IMR-90 (cell line): ENCODE measurements at regions not wholly inside any gene's neighbourhood (a gene's known extent, or its start where the extent isn't known, plus 50 kb on each side); places are given as distances from the start of the nearest gene placed in this dataset.

Experiments
- ATAC-seq: fragments of 200-7000 bp; cut with Tn5 transposase; 2 replicates; pipeline ENCODE4 v1.9.1; 2020; ENCODE audit warnings: low read depth, mild to moderate bottlenecking, moderate library complexity
- BruUV-seq: library from RNA; stranded (reverse); fragments of 400-500 nt; replicated peaks from 2 replicates; lab custom pipeline; 2021; lab: Mats Ljungman, UMichigan
- CTCF ChIA-PET: fragments of 300-600 bp; formaldehyde crosslinking; extraction: SDS; loops from one replicate; lab custom pipeline; 2021; ENCODE audit warnings: antibody characterized with exemption; lab: Yijun Ruan, JAX
- POLR2A ChIA-PET: fragments of 300-600 bp; sonication (Branson Sonifier 250); formaldehyde crosslinking; loops from one replicate; lab custom pipeline; 2022; ENCODE audit warnings: antibody characterized with exemption; ENCODE audit not compliant: unreplicated experiment; lab: Charles Lee
- DNase-seq: peaks from one replicate; pipeline ENCODE4 v3.0.0; 2013
- H2AFZ ChIP-seq: replicated peaks from 2 replicates; pipeline ENCODE3; 2013; ENCODE audit warnings: low read length, mild to moderate bottlenecking; ENCODE audit not compliant: poor library complexity
- H2AK5ac ChIP-seq: 2 replicates; pipeline ENCODE4 v1.6.1; 2013; ENCODE audit warnings: low read depth, low read length, inconsistent platforms
- H2AK9ac ChIP-seq: replicated peaks from 2 replicates; pipeline ENCODE3; 2013; ENCODE audit warnings: mild to moderate bottlenecking, low read depth, low read length, moderate library complexity; ENCODE audit not compliant: poor library complexity
- H2BK120ac ChIP-seq: 2 replicates; pipeline ENCODE4 v1.6.1; 2013; ENCODE audit warnings: low read depth, low read length, inconsistent platforms
- H2BK15ac ChIP-seq: 3 replicates; pipeline ENCODE4 v1.6.1; 2013; ENCODE audit warnings: low read depth, low read length, inconsistent platforms
- H2BK20ac ChIP-seq: 2 replicates; pipeline ENCODE4 v1.6.1; 2013; ENCODE audit warnings: low read depth, mild to moderate bottlenecking, inconsistent platforms, low read length, moderate library complexity
- H2BK5ac ChIP-seq: 2 replicates; pipeline ENCODE4 v1.6.1; 2013; ENCODE audit warnings: mild to moderate bottlenecking, low read depth, low read length, inconsistent platforms; ENCODE audit not compliant: poor library complexity, severe bottlenecking
- H3K14ac ChIP-seq: replicated peaks from 2 replicates; pipeline ENCODE4 v1.6.1; 2013; ENCODE audit warnings: low read depth, low read length, inconsistent platforms
- H3K18ac ChIP-seq: 2 replicates; pipeline ENCODE4 v1.6.1; 2013; ENCODE audit warnings: low read depth, low read length, control low read depth
- H3K23ac ChIP-seq: 2 replicates; pipeline ENCODE4 v1.6.1; 2013; ENCODE audit warnings: low read depth, low read length, inconsistent platforms
- H3K27ac ChIP-seq: 2 replicates; pipeline ENCODE4 v1.5.1; 2013; ENCODE audit warnings: mild to moderate bottlenecking, control low read depth, low read length; ENCODE audit not compliant: insufficient read depth
- H3K27me3 ChIP-seq: 2 replicates; pipeline ENCODE4 v1.6.1; 2013; ENCODE audit warnings: low read length; ENCODE audit not compliant: control insufficient read depth, insufficient read depth
- H3K36me3 ChIP-seq: 2 replicates; pipeline ENCODE4 v1.6.1; 2013; ENCODE audit warnings: low read length, mixed read lengths; ENCODE audit not compliant: control insufficient read depth, insufficient read depth
- H3K4ac ChIP-seq: 2 replicates; pipeline ENCODE4 v1.6.1; 2013; ENCODE audit warnings: low read depth, low read length, inconsistent platforms
- H3K4me1 ChIP-seq: 2 replicates; pipeline ENCODE4 v1.6.1; 2013; ENCODE audit warnings: low read length, mixed read lengths; ENCODE audit not compliant: control insufficient read depth, insufficient read depth
- H3K4me2 ChIP-seq: 2 replicates; pipeline ENCODE4 v1.6.1; 2013; ENCODE audit warnings: low read depth, mild to moderate bottlenecking, control low read depth, low read length, moderate library complexity
- H3K4me3 ChIP-seq: 2 replicates; pipeline ENCODE4 v1.5.1; 2013; ENCODE audit warnings: low read depth, mild to moderate bottlenecking, control low read depth, low read length, moderate library complexity; ENCODE audit not compliant: insufficient read depth
- H3K56ac ChIP-seq: 2 replicates; pipeline ENCODE4 v1.6.1; 2013; ENCODE audit warnings: low read length, inconsistent platforms; ENCODE audit not compliant: insufficient read depth; ENCODE audit errors: extremely low read depth
- H3K79me1 ChIP-seq, 2 experiments: 2 replicates each; pipeline ENCODE4 v1.6.1; 2013; ENCODE audit warnings: low read length in 2 of 2, inconsistent platforms in 1 of 2, low read depth in 1 of 2
- H3K9ac ChIP-seq: 2 replicates; pipeline ENCODE4 v1.6.1; 2013; ENCODE audit warnings: low read depth, low read length, control low read depth
- H3K9me1 ChIP-seq: 2 replicates; pipeline ENCODE4 v1.6.1; 2013; ENCODE audit warnings: low read length, inconsistent platforms; ENCODE audit not compliant: insufficient read depth
- H3K9me3 ChIP-seq: 2 replicates; pipeline ENCODE4 v1.6.1; 2013; ENCODE audit warnings: low read length; ENCODE audit not compliant: control insufficient read depth, insufficient read depth
- H4K20me1 ChIP-seq: 2 replicates; pipeline ENCODE4 v1.6.1; 2013; ENCODE audit warnings: low read length, inconsistent platforms; ENCODE audit not compliant: insufficient read depth
- H4K5ac ChIP-seq: 2 replicates; pipeline ENCODE4 v1.6.1; 2013; ENCODE audit warnings: mild to moderate bottlenecking, low read depth, low read length, control low read depth
- H4K8ac ChIP-seq, 2 experiments: 2 replicates each; pipeline ENCODE4 v1.6.1; 2013; ENCODE audit warnings: low read depth in 2 of 2, low read length in 2 of 2, control low read depth in 1 of 2, inconsistent platforms in 1 of 2
- H4K91ac ChIP-seq: 2 replicates; pipeline ENCODE4 v1.6.1; 2013; ENCODE audit warnings: low read depth, low read length, inconsistent platforms; ENCODE audit not compliant: insufficient read depth
- CEBPB ChIP-seq: IDR thresholded peaks from 2 replicates; pipeline ENCODE4 v1.6.1; 2012; ENCODE audit warnings: low read depth, low read length, improper control_type of control experiment
- FOS ChIP-seq: fragments of 150-350 bp; IDR thresholded peaks from 2 replicates; pipeline ENCODE4 v1.6.1; 2016; ENCODE audit warnings: low read depth, low read length
- MAFK ChIP-seq: IDR thresholded peaks from 2 replicates; pipeline ENCODE4 v1.6.1; 2012; ENCODE audit warnings: low read depth, low read length, improper control_type of control experiment
- MXI1 ChIP-seq: IDR thresholded peaks from 2 replicates; pipeline ENCODE4 v1.6.1; 2012; ENCODE audit warnings: low read depth, mild to moderate bottlenecking, low read length, moderate library complexity, borderline replicate concordance
- RAD21 ChIP-seq: IDR thresholded peaks from 2 replicates; pipeline ENCODE4 v1.6.1; 2012; ENCODE audit warnings: low read length, improper control_type of control experiment
- WGBS, 2 experiments: methylation state at CpG; one replicate each; pipeline versions ENCODE4 v1.1.5 to v1.1.7; 2013; ENCODE audit warnings: missing lambda C conversion rate in 2 of 2; ENCODE audit not compliant: insufficient read length in 1 of 2; ENCODE audit errors: extremely low coverage in 2 of 2; 5-methylcytosine and 5-hydroxymethylcytosine counted together
- dilution Hi-C: fragments of 300-500 bp; cut with HindIII; formaldehyde crosslinking; loops from one replicate; pipeline ENCODE4 v1.14.3; 2018; ENCODE audit warnings: low sequenced_read_pairs; ENCODE audit not compliant: unreplicated experiment
- in situ Hi-C: fragments of 300-500 bp; cut with MboI; formaldehyde crosslinking; loops from 3 replicates; pipeline ENCODE4 v1.14.3; 2019; ENCODE audit warnings: low sequenced_read_pairs, inconsistent platforms, mixed read lengths
- intact Hi-C: fragments of 100-400 bp; cut with micrococcal nuclease; formaldehyde crosslinking; loops from 2 replicates; pipeline ENCODE4 v1.10.0; 2022

- Histone ChIP-seq H3K4me1 (no peaks in the 10 kb centered on the region), H4K8ac (no peak overlapping the region), H3K56ac (no peak overlapping the region), H4K91ac (no peak overlapping the region), H3K4me2 (no peak overlapping the region), H3K14ac (no peak overlapping the region), H3K27me3 (no peaks in the 10 kb centered on the region), H3K23ac (no peak overlapping the region), H2BK20ac (no peak overlapping the region), H2BK15ac (no peak overlapping the region), H3K27ac (no peak overlapping the region), H2BK120ac (no peak overlapping the region), H3K9ac (no peak overlapping the region), H3K79me1 (no peaks in the 10 kb centered on the region), H2BK5ac (no peak overlapping the region), H2AK9ac (no peak overlapping the region), H3K4me3 (no peak overlapping the region), H3K9me3 (no peaks in the 10 kb centered on the region), H2AFZ (no peak overlapping the region), H3K18ac (no peak overlapping the region), H3K36me3 (no peaks in the 10 kb centered on the region), H4K20me1 (no peaks in the 10 kb centered on the region), H3K9me1 (no peaks in the 10 kb centered on the region), H2AK5ac (no peak overlapping the region), H3K4ac (no peak overlapping the region), H4K5ac (no peak overlapping the region)
- ATAC-seq (no peak), DNase-seq (no peak)
- no CpG with 5 or more reads among the region's 2 CpGs for WGBS, 2 experiments
- in situ Hi-C loops, result no loop called here
- ChIA-PET POLR2A (no interaction called here), CTCF (no interaction called here)
- dilution Hi-C loops, result no loop called here
- TF ChIP-seq CEBPB (no peak), RAD21 (no peak), MAFK (no peak), FOS (no peak), MXI1 (no peak)
- intact Hi-C loops, result no loop called here
- no TSS peak for BruUV-seq
These were observed 153.4 kb downstream of the FAXC start for GRCh38 chr6:99195986-99196655.
